H1 (cell line): ENCODE measurements at regions not wholly inside any gene's neighbourhood (a gene's known extent, or its start where the extent isn't known, plus 50 kb on each side); places are given as distances from the start of the nearest gene placed in this dataset.

Experiments
- CTCF ChIA-PET: fragments of 300-600 bp; sonication (Branson Sonifier 250); formaldehyde crosslinking; loops from one replicate; lab custom pipeline; 2021; ENCODE audit not compliant: partially characterized antibody; lab: Charles Lee
- POLR2A ChIA-PET: fragments of 300-600 bp; sonication (Branson Sonifier 250); formaldehyde crosslinking; loops from one replicate; lab custom pipeline; 2021; ENCODE audit warnings: inconsistent platforms; ENCODE audit not compliant: partially characterized antibody; lab: Charles Lee
- DNase-seq, 2 experiments: peaks; one replicate each; pipeline versions ENCODE4 v3.0.0 to v3.0.0-alpha.2; 2010 to 2022; ENCODE audit warnings: low spot score in 2 of 2, low read depth in 1 of 2, mixed read lengths in 1 of 2
- FAIRE-seq: peaks from 2 replicates; lab custom pipeline; 2011; peaks lifted over from hg19 to GRCh38; lab: Jason Lieb, UNC
- H2AFZ ChIP-seq: 2 replicates; pipeline ENCODE4 v1.8.1; 2012; ENCODE audit warnings: low read length, inconsistent platforms
- H2AK5ac ChIP-seq: 2 replicates; pipeline ENCODE4 v1.6.1; 2013; ENCODE audit warnings: low read depth, low read length
- H2BK120ac ChIP-seq: replicated peaks from 2 replicates; pipeline ENCODE3; 2013; ENCODE audit warnings: low read depth, low read length, inconsistent platforms
- H2BK12ac ChIP-seq: 2 replicates; pipeline ENCODE4 v1.6.1; 2013; ENCODE audit warnings: low read depth, low read length
- H2BK15ac ChIP-seq: 2 replicates; pipeline ENCODE4 v1.6.1; 2013; ENCODE audit warnings: low read length
- H2BK20ac ChIP-seq: 2 replicates; pipeline ENCODE4 v1.6.1; 2013; ENCODE audit warnings: low read length
- H2BK5ac ChIP-seq: 2 replicates; pipeline ENCODE4 v1.6.1; 2013; ENCODE audit warnings: low read depth, low read length
- H3K14ac ChIP-seq: 2 replicates; pipeline ENCODE4 v1.6.1; 2013; ENCODE audit warnings: inconsistent platforms; ENCODE audit not compliant: insufficient read length
- H3K18ac ChIP-seq: 2 replicates; pipeline ENCODE4 v1.6.1; 2013; ENCODE audit warnings: low read length; ENCODE audit errors: extremely low read depth
- H3K23ac ChIP-seq: 2 replicates; pipeline ENCODE4 v1.6.1; 2013; ENCODE audit warnings: inconsistent platforms; ENCODE audit not compliant: insufficient read length
- H3K23me2 ChIP-seq: 2 replicates; pipeline ENCODE4 v1.6.1; 2013; ENCODE audit warnings: low read depth, low read length
- H3K27ac ChIP-seq: 2 replicates; pipeline ENCODE4 v1.6.1; 2011; ENCODE audit warnings: low read depth, low read length, inconsistent platforms
- H3K27me3 ChIP-seq, 4 experiments: replicated peaks in 1 of 4; 1 replicate in 1 of 4; 2 replicates in 3 of 4; pipeline versions ENCODE4 v1.6.1 to v1.8.1; 2011 to 2013; ENCODE audit warnings: low read length in 3 of 4, mild to moderate bottlenecking in 3 of 4, inconsistent platforms in 2 of 4, mixed read lengths in 2 of 4, moderate library complexity in 1 of 4; ENCODE audit not compliant: control insufficient read depth in 3 of 4, insufficient read depth in 3 of 4; ENCODE audit errors: extremely low read depth in 1 of 4
- H3K36me3 ChIP-seq, 4 experiments: 2 replicates each; pipeline versions ENCODE4 v1.6.1 to v1.8.1; 2011 to 2013; ENCODE audit warnings: mild to moderate bottlenecking in 4 of 4, low read length in 3 of 4, moderate library complexity in 2 of 4, control low read depth in 1 of 4, inconsistent platforms in 1 of 4; ENCODE audit not compliant: insufficient read depth in 4 of 4, control insufficient read depth in 2 of 4
- H3K4ac ChIP-seq: replicated peaks from 2 replicates; pipeline ENCODE3; 2013; ENCODE audit warnings: low read length, low read depth, mixed read lengths, inconsistent platforms; ENCODE audit not compliant: insufficient read length
- H3K4me1 ChIP-seq, 4 experiments: replicated peaks in 1 of 4; 1 replicate in 1 of 4; 2 replicates in 3 of 4; pipeline versions ENCODE4 v1.6.1 to v1.8.1; 2011 to 2013; ENCODE audit warnings: low read length in 3 of 4, inconsistent platforms in 2 of 4, mixed read lengths in 1 of 4; ENCODE audit not compliant: insufficient read depth in 4 of 4, control insufficient read depth in 3 of 4
- H3K4me2 ChIP-seq, 2 experiments: 2 replicates each; pipeline versions ENCODE4 v1.6.1 to v1.8.1; 2011 to 2013; ENCODE audit warnings: low read depth in 2 of 2, low read length in 2 of 2, control low read depth in 1 of 2, inconsistent platforms in 1 of 2, mild to moderate bottlenecking in 1 of 2; ENCODE audit not compliant: insufficient read depth in 1 of 2
- H3K4me3 ChIP-seq, 4 experiments: fragments of 200-600, 300-600 bp in 1 of 4; sonication (generic), shearing (Covaris generic), sonication (Bioruptor Twin) in 1 of 4; 2 replicates each; pipeline versions ENCODE4 v1.5.1 to v1.8.1; 2011 to 2016; ENCODE audit warnings: low read length in 4 of 4, low read depth in 3 of 4, control low read depth in 2 of 4, inconsistent platforms in 2 of 4, mild to moderate bottlenecking in 2 of 4, mixed read lengths in 1 of 4, moderate library complexity in 1 of 4; ENCODE audit not compliant: insufficient read depth in 2 of 4; ENCODE audit errors: extremely low read depth in 1 of 4
- H3K56ac ChIP-seq: replicated peaks from 2 replicates; pipeline ENCODE3; 2013; ENCODE audit warnings: low read depth, mild to moderate bottlenecking, mixed read lengths, low read length, inconsistent platforms; ENCODE audit not compliant: insufficient read length
- H3K79me1 ChIP-seq: 2 replicates; pipeline ENCODE4 v1.6.1; 2013; ENCODE audit warnings: low read depth, low read length, control low read depth
- H3K79me2 ChIP-seq, 2 experiments: 2 replicates each; pipeline versions ENCODE4 v1.6.1 to v1.8.1; 2012 to 2013; ENCODE audit warnings: low read length in 2 of 2, mild to moderate bottlenecking in 2 of 2, inconsistent platforms in 1 of 2; ENCODE audit not compliant: insufficient read depth in 2 of 2, control insufficient read depth in 1 of 2
- H3K9ac ChIP-seq, 4 experiments: replicated peaks in 1 of 4; 1 replicate in 1 of 4; 2 replicates in 3 of 4; pipeline versions ENCODE4 v1.6.1 to v1.8.1; 2011 to 2013; ENCODE audit warnings: low read depth in 3 of 4, low read length in 3 of 4, control low read depth in 2 of 4, mild to moderate bottlenecking in 2 of 4, moderate library complexity in 2 of 4, inconsistent platforms in 1 of 4; ENCODE audit errors: extremely low read depth in 1 of 4
- H3K9me3 ChIP-seq, 2 experiments: 2 replicates each; pipeline versions ENCODE4 v1.6.1 to v1.8.1; 2012 to 2013; ENCODE audit warnings: mild to moderate bottlenecking in 2 of 2, moderate library complexity in 2 of 2, control low read depth in 1 of 2, inconsistent platforms in 1 of 2, low read depth in 1 of 2, low read length in 1 of 2, mixed read lengths in 1 of 2; ENCODE audit not compliant: insufficient read depth in 2 of 2
- H4K20me1 ChIP-seq, 2 experiments: replicated peaks in 1 of 2; 2 replicates each; pipeline versions ENCODE3 to v1.8.1; 2011 to 2013; ENCODE audit warnings: inconsistent platforms in 2 of 2, low read length in 2 of 2, mild to moderate bottlenecking in 1 of 2; ENCODE audit not compliant: insufficient read depth in 2 of 2, control insufficient read depth in 1 of 2
- H4K5ac ChIP-seq: 2 replicates; pipeline ENCODE4 v1.6.1; 2013; ENCODE audit warnings: low read length, low read depth, mixed read lengths, inconsistent platforms; ENCODE audit not compliant: insufficient read length
- H4K8ac ChIP-seq: 2 replicates; pipeline ENCODE4 v1.8.0; 2013; ENCODE audit warnings: mild to moderate bottlenecking, moderate library complexity, low read length, inconsistent platforms; ENCODE audit not compliant: insufficient read depth; ENCODE audit errors: extremely low read depth
- H4K91ac ChIP-seq: replicated peaks from 2 replicates; pipeline ENCODE3; 2013; ENCODE audit warnings: low read length, mixed read lengths, inconsistent platforms; ENCODE audit not compliant: insufficient read length
- CBX5 ChIP-seq: fragments of 300-800, 300-1000 bp; sonication (generic); IDR thresholded peaks from 2 replicates; pipeline ENCODE4 v1.7.1; 2016; ENCODE audit warnings: antibody characterized with exemption, low read length, low read depth
- EZH2 ChIP-seq: fragments of 200-600 bp; sonication (generic); IDR thresholded peaks from 2 replicates; pipeline ENCODE4 v1.7.1; 2012; ENCODE audit warnings: low read depth, mild to moderate bottlenecking, moderate library complexity, low read length, inconsistent platforms; ENCODE audit not compliant: severe bottlenecking
- KDM1A ChIP-seq: fragments of 200-600, 300-600 bp; sonication (generic); IDR thresholded peaks from 2 replicates; pipeline ENCODE4 v1.7.1; 2016; ENCODE audit warnings: mild to moderate bottlenecking, low read length, borderline replicate concordance
- WGBS, 2 experiments: shearing (Covaris generic) in 1 of 2; methylation state at CpG; one replicate each; pipeline versions ENCODE4 v1.1.6 to v1.1.7; 2013 to 2015; ENCODE audit warnings: low lambda C conversion rate in 2 of 2, mixed read lengths in 2 of 2, inconsistent platforms in 1 of 2, low coverage in 1 of 2, missing lambda C conversion rate in 1 of 2; ENCODE audit not compliant: insufficient replicate concordance in 2 of 2, insufficient coverage in 1 of 2, insufficient read length in 1 of 2; ENCODE audit errors: extremely low coverage in 1 of 2, missing lambda C conversion rate in 1 of 2; 5-methylcytosine and 5-hydroxymethylcytosine counted together

- FAIRE-seq = no peak
- H3K79me2 ChIP-seq = no peaks in the 10 kb centered on the region
- no peaks in the 10 kb centered on the region for H3K36me3 ChIP-seq
- H2BK15ac ChIP-seq = no peak overlapping the region
- H4K20me1 ChIP-seq = no peaks in the 10 kb centered on the region
- H3K23me2 ChIP-seq = no peaks in the 10 kb centered on the region
- H2AK5ac ChIP-seq = no peak overlapping the region
- no peak overlapping the region for H3K27ac ChIP-seq
- no peak overlapping the region for H3K14ac ChIP-seq
- H3K56ac ChIP-seq = no peak overlapping the region
- H3K79me1 ChIP-seq = no peaks in the 10 kb centered on the region
- no peak overlapping the region for H3K4me2 ChIP-seq
- no peak for DNase-seq
- H2BK5ac ChIP-seq = no peak overlapping the region
- H2BK20ac ChIP-seq = no peak overlapping the region
- H3K9ac ChIP-seq = no peak overlapping the region
- H3K4me1 ChIP-seq = no peaks in the 10 kb centered on the region
- CTCF ChIA-PET = interaction anchor here (0.8 to 1.2 kb wide), 3 partner anchors 13 to 38 kb away, joined by 3 read pairs; no protein-coding TSS in a partner anchor
- TF ChIP-seq EZH2 = no peak
- no peak for TF ChIP-seq KDM1A
- no peak for TF ChIP-seq CBX5
- H4K91ac ChIP-seq = no peak overlapping the region
- no peaks in the 10 kb centered on the region for H3K9me3 ChIP-seq
- no peak overlapping the region for H3K18ac ChIP-seq
- 94% methylated on average over 22 of the region's 22 CpGs; no CpG with 5 or more reads in 1 of the 2 experiments for WGBS, 2 experiments
- H2BK12ac ChIP-seq = no peak overlapping the region
- H3K4ac ChIP-seq = no peak overlapping the region
- no peak overlapping the region for H4K5ac ChIP-seq
- no peak overlapping the region for H4K8ac ChIP-seq
- H3K27me3 ChIP-seq = no peaks in the 10 kb centered on the region
- no peak overlapping the region for H3K4me3 ChIP-seq
- H2AFZ ChIP-seq = 0 out of 2 replicates have a peak overlapping the region, but pooled peaks have one; percentile 30
- H2BK120ac ChIP-seq = no peak overlapping the region
- no peak overlapping the region for H3K23ac ChIP-seq
- POLR2A ChIA-PET = no interaction called here
Measured at GRCh38 chr13:70255406-70255991, 147.2 kb upstream of the KLHL1 start.
